ENCODE measurements at regions not wholly inside any gene's neighbourhood (a gene's known extent, or its start where the extent isn't known, plus 50 kb on each side); places are given as distances from the start of the nearest gene placed in this dataset.

DNA sequence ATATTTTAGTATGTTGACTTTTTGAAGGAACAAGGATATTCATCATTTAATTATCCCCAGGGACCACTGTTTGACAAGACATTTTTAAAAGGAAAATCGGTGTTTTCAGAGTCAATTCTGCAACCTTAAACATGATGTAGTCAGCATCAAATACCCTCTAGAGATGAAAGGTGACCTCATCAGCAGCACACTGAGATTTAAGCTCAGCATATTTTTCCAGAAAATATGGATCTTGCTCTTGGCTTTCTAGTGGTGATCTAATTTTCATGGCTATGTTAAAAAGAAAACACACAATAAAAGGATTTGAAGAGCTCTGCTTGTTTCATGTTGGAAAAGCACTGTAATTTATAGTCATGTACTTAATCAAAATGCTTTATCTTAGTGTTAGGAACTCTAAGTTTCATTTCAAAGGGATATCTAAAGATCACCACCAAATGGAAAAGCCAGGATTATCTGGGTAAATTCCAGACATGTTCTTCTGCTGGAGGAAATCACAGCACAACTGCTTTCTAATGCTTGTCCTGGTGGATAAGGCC lies 487.2 kb downstream of the ENC1 start:
- H3K36me3 Mint-ChIP-seq (ENCODE audit: low read depth), result no peaks in the 10 kb centered on the region
- no peaks in the 10 kb centered on the region for H3K9me3 Mint-ChIP-seq
- no peak overlapping the region for H3K27ac Mint-ChIP-seq
- H3K4me3 Mint-ChIP-seq, result no peak overlapping the region
- DNase-seq, result no peak
- H3K27me3 Mint-ChIP-seq (ENCODE audit: insufficient read depth), result peaks cover 6% of the 10 kb centered on the region
- TF ChIP-seq, protein P1, sequence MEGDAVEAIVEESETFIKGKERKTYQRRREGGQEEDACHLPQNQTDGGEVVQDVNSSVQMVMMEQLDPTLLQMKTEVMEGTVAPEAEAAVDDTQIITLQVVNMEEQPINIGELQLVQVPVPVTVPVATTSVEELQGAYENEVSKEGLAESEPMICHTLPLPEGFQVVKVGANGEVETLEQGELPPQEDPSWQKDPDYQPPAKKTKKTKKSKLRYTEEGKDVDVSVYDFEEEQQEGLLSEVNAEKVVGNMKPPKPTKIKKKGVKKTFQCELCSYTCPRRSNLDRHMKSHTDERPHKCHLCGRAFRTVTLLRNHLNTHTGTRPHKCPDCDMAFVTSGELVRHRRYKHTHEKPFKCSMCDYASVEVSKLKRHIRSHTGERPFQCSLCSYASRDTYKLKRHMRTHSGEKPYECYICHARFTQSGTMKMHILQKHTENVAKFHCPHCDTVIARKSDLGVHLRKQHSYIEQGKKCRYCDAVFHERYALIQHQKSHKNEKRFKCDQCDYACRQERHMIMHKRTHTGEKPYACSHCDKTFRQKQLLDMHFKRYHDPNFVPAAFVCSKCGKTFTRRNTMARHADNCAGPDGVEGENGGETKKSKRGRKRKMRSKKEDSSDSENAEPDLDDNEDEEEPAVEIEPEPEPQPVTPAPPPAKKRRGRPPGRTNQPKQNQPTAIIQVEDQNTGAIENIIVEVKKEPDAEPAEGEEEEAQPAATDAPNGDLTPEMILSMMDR (IDR thresholded peaks at IDR 0.05), result no peak
- H3K4me1 Mint-ChIP-seq (ENCODE audit: low read depth), result peaks cover 33% of the 10 kb centered on the region

DNA sequence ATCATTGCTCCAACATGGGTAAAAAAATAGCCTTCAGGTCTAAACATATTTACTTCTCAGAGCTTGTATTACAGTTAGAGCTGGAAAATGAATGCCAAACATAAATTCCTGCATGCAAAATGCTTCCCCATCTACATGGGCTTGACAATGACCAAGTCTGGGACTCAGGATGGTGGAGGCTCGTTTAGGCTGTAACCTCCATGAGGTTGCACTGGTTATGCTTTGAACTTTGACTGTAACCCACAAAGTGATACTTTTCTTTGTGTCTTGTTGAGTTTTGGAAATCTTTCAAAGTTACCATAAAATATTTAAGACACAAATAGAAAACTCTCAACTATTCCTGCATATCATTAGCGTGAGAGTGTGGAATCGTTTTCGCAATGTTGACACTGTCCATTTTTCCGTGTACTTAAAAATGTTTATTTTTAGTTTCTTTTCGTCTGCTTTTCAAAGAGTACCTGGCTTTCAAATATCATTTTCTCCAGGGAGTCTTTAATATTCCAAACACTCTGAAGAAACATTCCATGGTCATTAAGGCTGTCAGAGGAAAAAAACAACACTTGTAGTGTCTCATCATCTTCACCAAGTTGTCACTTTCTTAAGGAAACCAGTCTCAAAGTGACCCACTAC lies 487.8 kb downstream of the ENC1 start:
- H3K9me3 Mint-ChIP-seq, result no peaks in the 10 kb centered on the region
- no peak overlapping the region for H3K27ac Mint-ChIP-seq
- H3K36me3 Mint-ChIP-seq (ENCODE audit: low read depth), result no peaks in the 10 kb centered on the region
- peaks cover 6% of the 10 kb centered on the region for H3K27me3 Mint-ChIP-seq (ENCODE audit: insufficient read depth)
- TF ChIP-seq, protein P1 (IDR thresholded peaks at IDR 0.05), result no peak
- DNase-seq, result no peak
- H3K4me3 Mint-ChIP-seq, result no peak overlapping the region
- peaks cover 33% of the 10 kb centered on the region for H3K4me1 Mint-ChIP-seq (ENCODE audit: low read depth)

DNA sequence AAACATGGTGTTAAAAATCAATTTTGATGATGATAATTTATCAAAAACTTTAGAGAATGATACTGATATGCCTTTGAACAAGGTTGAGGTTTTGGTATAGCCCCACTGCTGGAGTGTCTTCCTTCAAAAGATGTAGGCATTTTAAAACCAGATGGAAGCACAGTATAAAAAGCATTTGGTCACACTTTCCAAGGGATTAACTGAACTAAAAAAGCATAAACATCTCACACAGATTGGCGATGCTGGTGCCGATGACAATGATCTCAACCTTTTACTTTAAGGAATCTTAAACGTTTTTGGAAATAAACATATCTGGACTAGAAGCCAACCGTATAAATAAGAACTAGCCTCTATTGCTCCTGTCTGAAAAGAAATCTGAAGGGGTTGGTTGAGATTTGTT lies 488.4 kb downstream of the ENC1 start:
- no peaks in the 10 kb centered on the region for H3K9me3 Mint-ChIP-seq
- no peak for DNase-seq
- TF ChIP-seq, protein P1 (IDR thresholded peaks at IDR 0.05), result no peak
- H3K4me3 Mint-ChIP-seq, result no peak overlapping the region
- no peak overlapping the region for H3K27ac Mint-ChIP-seq
- no peaks in the 10 kb centered on the region for H3K36me3 Mint-ChIP-seq (ENCODE audit: low read depth)
- H3K4me1 Mint-ChIP-seq (ENCODE audit: low read depth), result peaks cover 33% of the 10 kb centered on the region
- peaks cover 6% of the 10 kb centered on the region for H3K27me3 Mint-ChIP-seq (ENCODE audit: insufficient read depth)

DNA sequence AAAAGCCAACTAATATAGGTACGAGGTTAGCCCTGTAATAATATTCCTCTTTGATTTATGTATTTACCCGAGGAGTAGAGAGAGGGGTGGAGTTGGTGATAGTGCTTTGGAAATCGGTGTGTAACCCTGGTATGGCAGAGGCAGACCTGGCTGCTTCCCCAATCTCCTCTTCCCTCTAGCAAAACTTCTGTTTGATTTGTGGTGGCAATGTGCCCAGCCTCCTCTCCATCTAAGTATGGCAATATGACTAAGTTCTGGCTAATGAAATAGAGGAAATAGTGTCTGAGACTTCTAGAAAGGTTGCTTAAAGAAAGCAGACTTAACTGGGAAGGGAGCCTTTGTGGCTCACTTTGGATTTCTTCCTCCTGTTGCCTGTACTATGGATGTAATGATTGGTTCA lies 491.1 kb downstream of the ENC1 start:
- peak overlapping the region; percentile 59 for H3K27ac Mint-ChIP-seq
- TF ChIP-seq, protein P1 (IDR thresholded peaks at IDR 0.05), result no peak
- peaks cover 20% of the 10 kb centered on the region for H3K4me1 Mint-ChIP-seq (ENCODE audit: low read depth)
- no peaks in the 10 kb centered on the region for H3K36me3 Mint-ChIP-seq (ENCODE audit: low read depth)
- peak; percentile 80 for DNase-seq
- H3K27me3 Mint-ChIP-seq (ENCODE audit: insufficient read depth), result peaks cover 6% of the 10 kb centered on the region
- H3K9me3 Mint-ChIP-seq, result no peaks in the 10 kb centered on the region
- H3K4me3 Mint-ChIP-seq, result no peak overlapping the region

DNA sequence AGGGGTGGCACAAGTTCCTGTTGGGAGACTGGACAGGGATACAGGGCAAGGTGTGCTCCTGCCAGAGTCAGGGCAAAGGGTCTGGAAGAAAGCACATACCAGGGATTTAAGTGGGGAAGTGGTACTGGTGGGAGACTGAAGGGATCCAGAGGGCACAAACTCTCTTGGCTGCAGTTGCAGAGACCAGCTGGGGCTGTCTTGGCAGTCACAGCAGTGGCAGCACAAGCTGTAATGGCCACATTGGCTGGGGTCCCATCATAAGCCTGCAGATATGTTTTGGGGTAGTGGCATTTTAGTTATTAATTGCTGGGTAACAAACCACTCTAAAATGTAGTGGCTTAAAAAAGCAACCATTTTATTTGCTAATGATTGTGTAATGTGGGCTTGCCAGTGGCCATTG lies 492.2 kb downstream of the ENC1 start:
- Mint-ChIP-seq H3K36me3 (ENCODE audit: low read depth) (no peaks in the 10 kb centered on the region), H3K27me3 (ENCODE audit: insufficient read depth) (peaks cover 1% of the 10 kb centered on the region; the same call in 1 of the 2 replicates), H3K9me3 (no peaks in the 10 kb centered on the region), H3K4me1 (ENCODE audit: low read depth) (peaks cover 22% of the 10 kb centered on the region), H3K4me3 (no peak overlapping the region), H3K27ac (no peak overlapping the region)
- no peak for DNase-seq
- TF ChIP-seq, protein P1 (IDR thresholded peaks at IDR 0.05), result no peak
